CD4-positive, alpha-beta T cell (primary cell): ENCODE measurements at regions not wholly inside any gene's neighbourhood (a gene's known extent, or its start where the extent isn't known, plus 50 kb on each side); places are given as distances from the start of the nearest gene placed in this dataset.

Source experiments
- ATAC-seq: fragments of 200-7000 bp; cut with Tn5 transposase; one replicate; pipeline ENCODE4 v1.10.0; 2022; ENCODE audit warnings: mild to moderate bottlenecking; ENCODE audit not compliant: poor library complexity
- CTCF ChIA-PET: fragments of 350-600 bp; sonication (Branson Sonifier 250); formaldehyde crosslinking; loops from one replicate; lab custom pipeline; 2021; ENCODE audit warnings: antibody characterized with exemption, inconsistent platforms; lab: Charles Lee
- POLR2A ChIA-PET: fragments of 350-600 bp; sonication (Branson Sonifier 250); formaldehyde crosslinking; loops from one replicate; lab custom pipeline; 2021; ENCODE audit warnings: antibody characterized with exemption, inconsistent platforms; lab: Charles Lee
- DNase-seq, 14 experiments: peaks; one replicate each; pipeline ENCODE4 v3.0.0-alpha.2; 2013 to 2020; ENCODE audit warnings: mixed read lengths in 2 of 14
- H3K27ac ChIP-seq, 2 donors: one replicate each; pipeline versions ENCODE4 v1.5.1 to v1.7.0; 2013; ENCODE audit warnings: low read length in 2 of 2, low read depth in 1 of 2, mild to moderate bottlenecking in 1 of 2
- H3K27me3 ChIP-seq, 2 experiments: 1 replicate in 1 of 2; 2 replicates in 1 of 2; pipeline versions ENCODE4 v1.6.1 to v1.7.0; 2013; ENCODE audit warnings: low read length in 2 of 2, control low read depth in 1 of 2, mild to moderate bottlenecking in 1 of 2, moderate library complexity in 1 of 2; ENCODE audit not compliant: insufficient read depth in 2 of 2, control insufficient read depth in 1 of 2
- H3K36me3 ChIP-seq: one replicate; pipeline ENCODE4 v1.6.1; 2013; ENCODE audit warnings: low read length, control low read depth; ENCODE audit not compliant: insufficient read depth
- H3K4me1 ChIP-seq: one replicate; pipeline ENCODE4 v1.6.1; 2013; ENCODE audit warnings: low read length, control low read depth; ENCODE audit not compliant: insufficient read depth
- H3K4me3 ChIP-seq: one replicate; pipeline ENCODE4 v1.5.1; 2013; ENCODE audit warnings: mild to moderate bottlenecking, low read length, moderate library complexity
- H3K9me3 ChIP-seq, 2 experiments: 1 replicate in 1 of 2; 2 replicates in 1 of 2; pipeline versions ENCODE4 v1.6.1 to v1.7.0; 2013; ENCODE audit warnings: low read length in 2 of 2, mild to moderate bottlenecking in 2 of 2, control low read depth in 1 of 2, moderate library complexity in 1 of 2; ENCODE audit not compliant: control insufficient read depth in 1 of 2, insufficient read depth in 1 of 2
- H3K27ac Mint-ChIP-seq: one replicate; pipeline ENCODE4 v1.8.0; 2020; ENCODE audit warnings: mixed read lengths
- H3K27me3 Mint-ChIP-seq: one replicate; pipeline ENCODE4 v1.8.0; 2021; ENCODE audit warnings: mixed read lengths
- H3K36me3 Mint-ChIP-seq: one replicate; pipeline ENCODE4 v1.8.0; 2021; ENCODE audit warnings: low read depth, mixed read lengths
- H3K4me1 Mint-ChIP-seq: one replicate; pipeline ENCODE4 v1.8.0; 2021; ENCODE audit warnings: low read depth, mixed read lengths
- H3K4me3 Mint-ChIP-seq: one replicate; pipeline ENCODE4 v1.8.0; 2020; ENCODE audit warnings: mild to moderate bottlenecking, mixed read lengths
- H3K9me3 Mint-ChIP-seq: one replicate; pipeline ENCODE4 v1.8.0; 2020; ENCODE audit warnings: mixed read lengths
- intact Hi-C, 2 experiments: fragments of 100-400 bp; cut with DNase I in 1 of 2; cut with micrococcal nuclease in 1 of 2; formaldehyde crosslinking; loops; one replicate each; pipeline versions ENCODE4 v1.15.1 to v1.9.0; 2023 to 2025; cut with DNase I, micrococcal nuclease
- TF ChIP-seq, protein P1 (sequence below): fragments of 200-600 bp; IDR thresholded peaks from one replicate; pipeline ENCODE4 v1.8.0; 2022; ENCODE audit warnings: antibody characterized with exemption, mild to moderate bottlenecking

- no peaks in the 10 kb centered on the region for H3K4me1 Mint-ChIP-seq
- Histone ChIP-seq H3K27ac (no peak overlapping the region), H3K4me1 (no peaks in the 10 kb centered on the region), H3K27me3 (peaks cover 0 to 13% of the 10 kb centered on the region in 2 experiments), H3K36me3 (no peaks in the 10 kb centered on the region), H3K9me3 (no peaks in the 10 kb centered on the region), H3K4me3 (no peak overlapping the region)
- TF ChIP-seq, protein P1, sequence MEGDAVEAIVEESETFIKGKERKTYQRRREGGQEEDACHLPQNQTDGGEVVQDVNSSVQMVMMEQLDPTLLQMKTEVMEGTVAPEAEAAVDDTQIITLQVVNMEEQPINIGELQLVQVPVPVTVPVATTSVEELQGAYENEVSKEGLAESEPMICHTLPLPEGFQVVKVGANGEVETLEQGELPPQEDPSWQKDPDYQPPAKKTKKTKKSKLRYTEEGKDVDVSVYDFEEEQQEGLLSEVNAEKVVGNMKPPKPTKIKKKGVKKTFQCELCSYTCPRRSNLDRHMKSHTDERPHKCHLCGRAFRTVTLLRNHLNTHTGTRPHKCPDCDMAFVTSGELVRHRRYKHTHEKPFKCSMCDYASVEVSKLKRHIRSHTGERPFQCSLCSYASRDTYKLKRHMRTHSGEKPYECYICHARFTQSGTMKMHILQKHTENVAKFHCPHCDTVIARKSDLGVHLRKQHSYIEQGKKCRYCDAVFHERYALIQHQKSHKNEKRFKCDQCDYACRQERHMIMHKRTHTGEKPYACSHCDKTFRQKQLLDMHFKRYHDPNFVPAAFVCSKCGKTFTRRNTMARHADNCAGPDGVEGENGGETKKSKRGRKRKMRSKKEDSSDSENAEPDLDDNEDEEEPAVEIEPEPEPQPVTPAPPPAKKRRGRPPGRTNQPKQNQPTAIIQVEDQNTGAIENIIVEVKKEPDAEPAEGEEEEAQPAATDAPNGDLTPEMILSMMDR, result no peak
- no peaks in the 10 kb centered on the region for H3K9me3 Mint-ChIP-seq
- ATAC-seq (no peak), DNase-seq (no peak)
- no peak overlapping the region for H3K4me3 Mint-ChIP-seq
- no peaks in the 10 kb centered on the region for H3K36me3 Mint-ChIP-seq
- intact Hi-C loops, result no loop called here
- peaks cover 37% of the 10 kb centered on the region for H3K27me3 Mint-ChIP-seq
- ChIA-PET POLR2A (no interaction called here), CTCF (no interaction called here)
- no peak overlapping the region for H3K27ac Mint-ChIP-seq
These were observed 61.3 kb upstream of the FAM20A start for GRCh38 chr17:68662479-68662878.

- Histone ChIP-seq H3K9me3 (no peaks in the 10 kb centered on the region), H3K27ac (no peak overlapping the region), H3K4me1 (no peaks in the 10 kb centered on the region), H3K4me3 (no peak overlapping the region), H3K27me3 (peaks cover 0 to 13% of the 10 kb centered on the region in 2 experiments), H3K36me3 (no peaks in the 10 kb centered on the region)
- TF ChIP-seq, protein P1, result no peak
- Mint-ChIP-seq H3K4me3 (no peak overlapping the region), H3K27me3 (peaks cover 41% of the 10 kb centered on the region), H3K9me3 (no peaks in the 10 kb centered on the region), H3K4me1 (no peaks in the 10 kb centered on the region), H3K27ac (no peak overlapping the region), H3K36me3 (no peaks in the 10 kb centered on the region)
- ChIA-PET CTCF (no interaction called here), POLR2A (no interaction called here)
- ATAC-seq (no peak), DNase-seq (no peak)
- intact Hi-C loops, result no loop called here
These were observed 60.9 kb upstream of the FAM20A start for GRCh38 chr17:68662037-68662432.

DNA sequence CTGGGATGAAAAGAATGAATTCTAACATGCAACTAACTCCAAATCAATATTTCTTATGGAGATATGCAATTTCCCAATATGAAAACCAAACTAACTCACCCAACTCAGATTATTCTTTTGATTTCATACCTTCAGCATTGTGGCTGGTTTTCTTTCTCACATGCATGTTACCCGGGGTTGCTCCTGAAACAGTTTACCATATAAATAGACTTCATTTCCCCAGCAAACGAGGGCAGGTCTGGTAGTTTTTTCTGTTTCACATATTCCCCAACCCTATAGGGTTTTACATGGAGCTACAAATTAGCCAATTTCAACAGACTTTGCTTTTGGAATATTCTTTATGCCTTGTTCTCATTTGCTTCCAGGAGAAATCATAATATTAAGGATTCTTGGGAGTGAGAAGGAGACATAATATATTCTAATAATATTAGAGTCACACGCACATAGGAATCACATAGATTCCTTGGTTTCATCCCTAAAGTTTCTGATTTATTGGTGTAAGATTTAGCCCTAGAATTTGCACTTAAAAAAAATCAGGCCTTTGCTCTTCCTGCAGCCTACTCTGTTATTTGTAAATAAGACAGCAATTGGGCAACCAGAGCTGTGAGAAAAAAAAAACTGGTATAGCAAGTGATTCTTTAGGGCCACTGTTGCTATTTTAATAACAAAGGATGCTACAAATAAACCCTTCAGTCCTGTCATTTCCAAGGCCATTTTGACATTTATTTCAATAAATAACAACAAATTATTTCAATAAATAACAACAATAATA lies 60.3 kb upstream of the FAM20A start:
- H3K36me3 ChIP-seq, result no peaks in the 10 kb centered on the region
- Mint-ChIP-seq H3K27ac (no peak overlapping the region), H3K27me3 (peaks cover 37% of the 10 kb centered on the region), H3K4me1 (no peaks in the 10 kb centered on the region), H3K36me3 (no peaks in the 10 kb centered on the region), H3K4me3 (no peak overlapping the region), H3K9me3 (no peaks in the 10 kb centered on the region)
- intact Hi-C loops, result no loop called here
- peaks cover 0 to 13% of the 10 kb centered on the region in 2 experiments for H3K27me3 ChIP-seq
- H3K4me3 ChIP-seq, result no peak overlapping the region
- TF ChIP-seq, protein P1, result no peak
- no peak for DNase-seq
- no peak for ATAC-seq
- H3K27ac ChIP-seq, result no peak overlapping the region
- no peaks in the 10 kb centered on the region for H3K9me3 ChIP-seq
- POLR2A ChIA-PET, result no interaction called here
- CTCF ChIA-PET, result no interaction called here
- H3K4me1 ChIP-seq, result no peaks in the 10 kb centered on the region
